Activated CD4-positive, CD25-positive, alpha-beta regulatory T cell treated with anti-CD3 and anti-CD28 coated beads, Interleukin-2, amount 50 U/mL, for 24 hours (primary cell): ENCODE measurements at regions not wholly inside any gene's neighbourhood (a gene's known extent, or its start where the extent isn't known, plus 50 kb on each side); places are given as distances from the start of the nearest gene placed in this dataset.
"Not testable (repeated sequence)": the region's sequence is repeated elsewhere in the genome, so short reads cannot be mapped to it uniquely, and the experiment has no call there.

ENCODE experiments used
- ATAC-seq, 2 donors: fragments of 150-1000 bp; cut with Tn5 transposase; one replicate each; pipeline ENCODE4 v1.10.0; 2021; ENCODE audit warnings: mild to moderate bottlenecking in 1 of 2, moderate library complexity in 1 of 2

DNA sequence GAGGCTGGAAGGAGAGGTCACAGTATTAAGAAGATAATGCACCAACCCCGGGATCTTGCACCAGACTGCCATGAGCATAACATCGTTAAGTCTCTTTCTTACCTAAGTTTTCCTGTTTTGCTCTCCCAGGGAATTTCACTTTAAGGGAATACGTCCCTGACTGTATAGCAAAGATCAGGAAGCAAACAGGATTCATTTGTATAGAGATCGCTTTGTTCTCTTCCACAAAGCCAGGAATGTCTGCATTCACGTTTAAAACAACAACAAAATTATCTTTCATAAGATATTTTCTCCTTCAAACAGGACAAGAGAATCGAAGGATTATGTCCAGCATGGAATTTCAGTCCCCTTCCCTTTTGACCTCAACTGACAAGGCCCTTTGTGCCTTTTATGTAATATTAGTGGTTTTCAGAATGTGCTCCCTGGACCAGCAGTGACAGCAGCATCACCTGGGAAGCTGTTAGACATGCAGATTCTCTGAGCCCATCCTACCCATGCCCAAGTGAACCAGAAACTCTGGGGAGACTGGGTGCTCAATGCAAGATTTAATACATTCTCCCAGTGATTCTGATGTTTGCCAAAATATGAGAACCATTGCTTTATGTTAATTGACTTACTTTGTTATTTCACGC, 286.3 kb downstream of the FGFR2 start:
- no peak for ATAC-seq

DNA sequence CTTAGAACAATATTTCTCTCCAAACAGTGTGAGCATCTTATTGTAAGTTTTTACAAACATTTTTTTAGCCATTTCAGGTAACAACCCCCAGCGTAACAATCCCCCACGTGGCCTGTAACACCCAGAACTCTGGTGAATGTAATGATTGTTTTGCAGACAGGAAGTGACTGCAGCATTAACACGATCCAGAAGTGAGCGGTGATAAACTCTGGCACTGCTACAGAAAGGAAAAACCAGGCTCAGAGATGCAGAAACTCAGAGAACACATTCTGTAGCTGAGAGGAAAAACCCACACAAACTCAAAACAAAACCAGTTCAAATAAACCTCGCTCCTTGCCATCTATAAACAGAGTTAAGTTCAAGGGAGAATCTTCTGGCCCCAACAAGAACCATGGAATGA, 285.7 kb downstream of the FGFR2 start:
- no peak for ATAC-seq

DNA sequence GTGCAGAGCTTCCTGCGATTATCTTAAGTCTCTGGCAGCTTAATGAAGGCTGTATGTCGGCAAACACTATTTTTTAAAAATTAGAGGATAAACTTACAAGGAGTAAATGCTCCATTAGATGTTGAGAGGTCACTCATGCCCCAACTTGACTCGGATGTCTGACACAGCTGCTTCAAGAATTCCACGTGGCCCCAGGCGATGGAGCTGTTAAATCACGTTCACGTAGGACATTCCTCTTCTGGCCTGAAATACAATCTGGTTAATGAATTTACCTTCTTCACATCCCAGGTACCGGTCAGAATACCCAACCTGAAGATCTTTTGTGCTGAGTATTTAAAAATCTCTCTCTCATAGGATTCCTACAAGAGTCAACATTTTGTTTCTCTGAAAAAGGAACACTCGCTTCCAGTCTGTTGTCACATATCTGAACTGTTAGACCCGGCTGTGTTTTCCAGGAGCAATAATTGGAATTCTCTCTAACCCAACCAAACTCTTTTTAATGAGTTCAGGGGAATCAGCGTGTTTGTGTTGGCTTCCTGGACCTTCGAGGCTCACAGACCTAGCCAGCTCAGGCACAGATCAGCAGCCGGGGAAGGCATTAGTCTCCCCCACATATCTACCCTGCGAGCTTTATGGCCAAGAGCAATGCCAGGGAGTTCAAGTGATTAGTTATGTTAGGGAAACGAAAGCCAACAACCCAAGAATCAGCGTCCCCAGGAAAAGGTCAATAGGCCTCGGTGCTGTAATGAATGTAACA, 284.9 kb downstream of the FGFR2 start:
- no peak for ATAC-seq

DNA sequence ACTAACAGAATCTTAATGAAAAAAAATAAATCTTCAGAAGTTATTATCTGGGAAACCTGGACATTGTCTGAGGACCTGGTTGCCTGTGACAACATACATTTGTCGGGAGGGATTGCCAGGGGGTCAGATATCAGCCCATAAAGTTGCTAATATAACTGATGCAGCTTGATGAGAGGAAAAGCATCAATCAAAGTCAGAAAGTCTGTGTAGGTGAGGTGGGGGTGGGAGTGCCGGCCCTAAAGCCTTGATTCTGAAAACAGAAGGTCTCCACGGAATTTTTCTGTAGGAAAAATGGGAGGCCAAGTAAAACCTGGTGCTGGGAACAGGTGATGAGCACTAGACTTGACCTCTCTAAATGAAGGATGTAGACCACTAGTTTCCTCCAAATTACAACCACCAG, 281.8 kb downstream of the FGFR2 start:
- no peak for ATAC-seq

DNA sequence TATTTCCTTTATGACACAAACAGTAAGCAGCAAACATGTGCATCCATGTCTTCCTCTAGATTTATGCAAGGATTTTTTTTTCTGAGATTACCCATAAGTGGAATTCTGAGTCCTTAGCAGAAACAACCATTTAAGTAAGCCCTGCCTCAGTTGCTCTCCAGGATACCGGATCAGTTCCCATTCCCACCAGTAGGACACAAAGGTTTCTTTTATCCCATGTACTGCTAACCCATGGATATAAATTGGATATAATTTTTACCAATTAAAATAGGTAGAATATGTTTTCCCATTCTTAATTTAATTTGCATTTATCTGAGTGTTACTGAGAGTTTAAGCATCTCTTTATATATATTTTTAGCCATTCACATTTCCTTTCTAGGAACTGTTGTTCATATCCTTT, 280.9 kb downstream of the FGFR2 start:
- ATAC-seq, result no peak

DNA sequence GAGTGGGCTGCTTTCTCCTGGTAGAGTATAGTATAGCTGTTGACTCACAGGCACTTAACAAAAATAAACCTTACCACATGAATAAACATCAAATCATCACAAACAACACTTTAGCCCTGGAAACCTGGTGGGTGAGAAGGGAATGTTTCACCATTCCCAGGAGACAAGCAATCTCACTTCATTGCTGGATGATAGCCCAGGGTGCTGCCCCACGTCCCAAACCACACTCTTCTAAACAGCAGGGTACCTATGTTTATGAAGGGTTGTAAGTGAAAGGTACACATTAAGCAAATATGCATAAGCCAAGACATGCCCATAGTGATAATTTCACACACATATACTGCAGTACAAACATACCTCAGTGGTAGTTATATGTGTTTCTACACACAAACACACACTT, 276.2 kb downstream of the FGFR2 start:
- no peak for ATAC-seq

DNA sequence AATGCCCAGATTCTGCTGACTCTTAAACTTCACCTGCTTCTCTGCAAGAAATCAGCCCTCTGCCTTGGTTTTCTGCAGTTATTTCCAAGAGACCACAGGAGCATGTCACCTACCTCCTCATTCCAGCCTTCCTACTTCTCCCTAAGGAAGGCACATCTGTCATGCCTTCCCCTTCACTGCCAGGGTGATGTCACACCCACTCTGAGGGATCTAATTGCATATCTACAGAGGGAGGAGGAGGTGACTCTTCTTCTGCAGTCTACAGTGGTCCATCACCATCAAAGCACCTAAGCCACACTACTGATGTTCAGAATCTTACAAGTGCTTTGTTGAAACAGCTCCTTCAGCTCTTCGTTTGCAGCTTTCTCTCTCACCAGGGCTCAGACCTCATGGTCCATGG, 275.5 kb downstream of the FGFR2 start:
- no peak for ATAC-seq

DNA sequence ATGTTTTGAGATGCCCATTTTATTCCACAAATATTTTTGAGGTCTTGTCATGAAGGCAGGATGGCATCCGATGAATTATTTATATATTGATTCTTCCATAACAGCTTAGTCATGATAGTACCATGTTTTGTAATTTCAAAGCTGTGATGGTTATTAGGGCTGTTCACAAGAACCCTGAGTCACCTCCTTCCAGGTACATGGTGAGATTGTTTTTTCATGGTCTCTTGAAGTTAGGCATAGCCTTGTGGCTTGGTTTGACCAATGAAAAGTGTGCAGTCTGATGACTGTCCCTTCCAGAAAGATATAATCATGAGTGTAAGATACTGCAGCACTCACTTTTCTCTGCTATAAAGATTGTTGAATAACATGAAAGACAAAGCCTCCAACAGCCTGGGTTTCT, 274.8 kb downstream of the FGFR2 start:
- ATAC-seq, result no peak

DNA sequence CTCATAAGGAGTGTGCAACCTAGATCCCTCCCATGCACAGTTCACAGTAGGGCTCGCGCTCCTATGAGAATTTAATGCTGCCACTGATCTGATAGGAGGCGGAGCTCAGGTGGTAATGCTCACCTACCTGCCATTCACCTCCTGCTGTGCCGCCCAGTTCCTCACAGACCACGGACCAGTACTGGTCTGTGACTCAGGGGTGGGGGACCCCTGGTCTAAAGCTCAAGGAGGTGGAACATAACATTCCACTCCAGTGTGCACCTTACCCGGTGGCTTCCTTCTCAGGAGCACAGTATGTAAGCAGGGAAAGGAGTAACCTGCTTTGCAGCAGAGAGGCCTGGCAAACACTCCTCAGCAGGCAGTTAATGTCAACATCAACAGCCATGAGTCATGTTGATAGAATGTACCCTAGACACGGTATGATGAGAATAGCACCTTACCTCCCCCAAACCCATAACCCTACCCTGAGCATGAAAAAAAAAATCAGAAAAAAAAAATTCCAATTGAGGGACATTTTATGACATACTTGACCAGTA, 273.5 kb downstream of the FGFR2 start:
- ATAC-seq, result no peak

DNA sequence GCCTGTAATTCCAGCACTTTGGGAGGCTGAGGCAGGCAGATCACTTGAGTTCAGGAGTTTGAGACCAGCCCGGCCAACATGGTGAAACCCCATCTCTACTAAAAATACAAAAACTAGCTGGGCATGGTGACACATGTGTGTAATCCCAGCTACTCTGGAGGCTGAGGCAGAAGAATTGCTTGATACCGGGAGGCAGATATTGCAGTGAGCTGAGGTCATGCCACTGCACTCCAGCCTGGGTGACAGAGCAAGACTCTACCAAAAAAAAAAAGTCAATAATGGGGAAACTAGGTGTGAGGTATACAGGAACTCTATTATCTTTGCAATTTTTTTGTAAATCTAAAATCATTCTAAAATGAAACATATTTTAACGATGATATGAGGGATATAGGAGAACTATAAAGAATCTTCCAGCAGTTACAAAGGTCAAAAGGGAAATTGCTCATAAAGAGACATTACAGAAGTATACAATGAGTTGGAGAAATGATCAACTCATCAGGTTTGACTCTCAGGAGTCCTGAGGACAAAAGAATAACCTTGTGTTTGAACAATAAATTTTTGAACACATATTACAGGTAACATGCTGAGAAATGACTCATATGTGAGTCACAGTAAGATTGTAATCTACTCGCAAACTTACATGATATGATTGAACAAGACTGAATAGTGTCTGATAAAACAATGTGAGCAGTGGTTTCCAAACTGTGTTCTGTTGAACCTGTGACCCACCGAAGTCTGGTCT, 272.6 kb downstream of the FGFR2 start:
- peak in 1 of 2 donors; percentile 20 for ATAC-seq

DNA sequence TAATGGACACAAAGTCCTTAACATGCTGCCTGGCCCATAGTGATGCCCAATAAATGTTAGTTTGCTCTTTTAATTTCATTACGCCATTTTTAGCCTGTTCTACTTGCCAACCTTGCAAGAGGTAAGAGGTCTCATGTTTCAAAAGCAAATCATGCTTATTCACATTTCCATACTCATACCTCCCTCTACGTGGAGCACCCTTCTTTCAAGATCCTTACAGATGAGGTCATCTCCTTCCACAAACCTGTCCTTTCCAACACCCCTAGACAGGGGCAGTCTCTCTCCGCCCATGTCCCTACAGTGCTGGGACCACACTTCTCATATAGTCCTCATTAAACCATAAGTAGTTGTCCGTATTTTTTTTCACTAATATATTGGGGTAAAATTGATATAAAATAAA, 271.3 kb downstream of the FGFR2 start:
- ATAC-seq, result no peak

DNA sequence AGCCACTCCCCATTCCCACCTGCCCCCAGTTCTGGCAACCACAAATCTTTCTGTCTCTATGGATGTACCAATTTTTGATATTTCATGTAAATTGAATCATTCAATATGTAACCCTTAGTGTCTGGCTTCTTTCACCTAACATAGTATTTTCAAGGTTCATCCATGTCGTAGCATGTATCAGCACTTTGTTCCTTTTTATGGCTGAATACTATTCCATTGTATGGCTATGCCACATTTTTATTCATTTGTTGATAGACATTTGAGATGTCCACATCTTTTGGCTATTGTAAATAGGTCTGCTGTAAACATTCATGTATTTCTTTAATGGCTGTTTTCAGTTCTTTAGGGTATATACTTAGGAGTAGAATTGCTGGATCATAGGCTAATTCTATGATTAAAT, 270.5 kb downstream of the FGFR2 start:
- ATAC-seq, result no peak

DNA sequence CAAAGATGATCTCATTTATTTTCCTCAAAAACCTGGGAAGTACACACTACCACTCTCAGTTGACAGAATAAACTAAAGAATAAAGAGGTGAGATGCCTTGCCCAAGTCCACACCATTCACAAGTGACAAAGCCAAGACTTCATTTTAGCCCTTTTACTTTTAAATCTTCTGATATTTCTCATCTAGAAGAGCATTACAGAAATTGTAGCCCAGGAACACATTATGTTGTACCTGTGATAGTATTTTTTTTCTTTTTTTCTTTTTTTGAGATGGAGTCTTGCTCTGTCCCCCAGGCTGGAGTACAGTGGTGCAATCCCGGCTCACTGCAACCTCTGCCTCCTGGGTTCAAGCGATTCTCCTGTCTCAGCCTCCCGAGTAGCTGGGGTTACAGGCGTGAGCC, 268.6 kb downstream of the FGFR2 start:
- not testable (repeated sequence) for ATAC-seq

DNA sequence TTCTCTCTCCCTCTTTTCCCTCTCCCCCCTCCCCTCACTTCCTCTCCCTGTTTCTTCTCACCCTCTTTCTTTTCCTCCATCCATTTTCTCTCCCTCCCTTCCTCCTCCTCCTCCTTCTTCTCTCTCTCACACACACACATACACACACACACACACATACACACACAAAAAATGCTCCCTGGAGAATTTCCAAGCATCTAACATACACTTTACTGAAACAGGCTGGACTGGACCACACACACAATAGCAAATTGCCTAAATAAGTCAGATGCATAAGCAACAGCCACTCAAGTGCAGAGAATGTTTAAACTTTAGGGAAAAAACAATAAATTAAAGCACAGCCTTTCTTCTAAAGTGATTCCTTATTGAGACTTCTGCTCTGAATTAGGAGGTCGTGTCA, 267.7 kb downstream of the FGFR2 start:
- ATAC-seq, result no peak

DNA sequence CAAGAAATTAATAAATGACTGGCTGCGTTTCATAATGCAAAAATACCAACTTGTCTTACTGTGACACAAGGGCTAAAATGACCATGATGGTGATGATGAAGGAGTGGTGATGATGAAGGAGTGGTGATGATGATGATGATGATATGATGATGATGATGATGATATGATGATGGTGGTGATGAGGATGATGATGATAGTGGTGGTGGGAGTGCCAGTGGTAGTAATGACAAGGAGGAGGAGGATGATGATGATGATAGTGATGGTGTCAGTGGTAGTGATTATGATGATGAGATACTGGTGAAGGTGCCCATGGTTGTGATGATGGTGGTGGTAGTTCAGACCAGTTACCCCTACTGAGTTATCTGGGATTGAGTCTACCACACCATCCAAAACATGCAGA, 265.9 kb downstream of the FGFR2 start:
- ATAC-seq, result no peak

DNA sequence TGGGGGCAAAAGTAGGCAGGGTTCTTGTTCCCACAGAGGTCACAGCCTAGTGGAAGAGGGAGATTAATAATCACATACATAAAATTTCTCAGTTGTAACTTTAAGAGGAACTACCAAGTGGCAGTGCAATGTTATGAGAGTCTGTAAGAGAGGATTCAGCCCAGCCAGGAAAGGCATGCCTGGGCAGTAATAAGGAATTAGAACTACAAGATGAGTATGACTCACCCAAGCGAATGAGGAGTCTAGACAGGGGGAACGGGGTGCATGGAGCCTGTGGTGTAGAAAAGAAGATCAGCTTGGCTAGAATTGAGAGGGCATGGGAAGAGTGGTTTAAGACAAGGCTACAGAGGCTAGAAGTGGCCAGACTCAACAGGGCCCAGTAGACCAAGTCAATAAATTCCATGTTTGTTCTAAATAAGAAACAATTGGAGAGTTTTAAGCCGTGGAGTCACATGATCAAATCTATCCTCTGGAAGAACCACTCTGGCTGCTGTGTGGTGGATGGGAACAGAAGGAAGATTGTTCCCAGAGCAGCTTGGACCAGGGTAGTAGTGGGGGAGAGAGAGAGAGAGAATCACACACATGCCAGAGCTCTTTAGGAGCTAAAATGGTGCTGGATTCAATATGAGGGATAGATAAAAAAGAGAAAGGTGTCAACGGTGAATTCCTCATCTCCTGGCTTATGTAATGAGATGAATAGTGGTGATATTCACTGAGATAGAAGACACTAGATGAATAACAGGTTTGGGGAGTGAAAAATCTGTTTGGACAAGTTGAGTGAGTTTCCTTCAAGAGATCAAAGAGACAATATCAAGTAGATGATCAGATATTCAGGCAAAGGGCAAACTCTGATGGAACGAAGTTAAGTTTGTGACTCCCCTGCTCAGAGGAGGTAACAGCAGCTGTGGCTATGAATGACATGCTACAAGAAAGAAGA, 265.1 kb downstream of the FGFR2 start:
- no peak for ATAC-seq

DNA sequence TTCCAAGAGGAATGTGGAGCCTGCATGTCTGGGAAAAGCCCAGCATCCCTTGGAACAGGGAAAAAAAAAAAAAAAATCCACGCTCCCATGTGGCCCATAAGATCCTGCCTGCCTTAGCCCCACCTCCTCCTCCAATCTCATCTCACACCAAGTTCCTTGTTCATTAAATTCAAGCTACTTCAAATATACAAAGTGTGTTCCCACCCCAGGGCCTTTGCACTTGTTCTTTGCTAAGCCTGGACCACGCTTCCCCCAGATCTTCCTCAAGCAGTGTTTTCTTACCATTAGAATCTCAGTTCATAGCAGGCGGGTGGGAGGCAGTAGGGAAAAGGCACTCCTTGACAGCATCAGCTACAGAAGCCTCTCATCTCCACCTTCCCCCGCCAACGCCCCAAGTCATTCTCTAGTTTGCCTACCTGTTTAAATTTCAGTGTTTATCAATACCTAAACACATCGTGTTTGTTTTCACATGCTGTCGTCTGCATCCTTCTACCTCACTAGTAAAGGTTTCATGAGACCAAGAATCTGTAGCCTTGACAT, 262.8 kb downstream of the FGFR2 start:
- ATAC-seq, result no peak

DNA sequence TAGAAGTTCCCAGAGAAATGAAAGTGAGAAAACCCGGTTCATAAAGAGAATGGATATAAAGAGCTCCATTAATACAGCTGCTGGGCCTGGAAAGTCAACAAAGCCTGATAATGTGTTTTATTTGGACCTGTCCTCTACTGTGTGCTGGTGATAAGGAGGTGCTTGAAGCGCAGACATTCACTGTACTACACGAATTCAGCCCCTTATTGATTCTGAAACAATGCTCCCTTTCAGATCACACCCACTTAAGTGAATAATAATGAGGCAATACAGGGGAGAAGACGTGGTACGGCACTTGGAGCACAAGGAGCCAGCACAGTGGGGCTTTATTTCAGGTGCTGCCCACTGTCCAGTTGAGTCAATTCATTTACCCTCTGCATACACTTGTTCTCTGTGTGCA, 260.8 kb downstream of the FGFR2 start:
- ATAC-seq, result no peak

DNA sequence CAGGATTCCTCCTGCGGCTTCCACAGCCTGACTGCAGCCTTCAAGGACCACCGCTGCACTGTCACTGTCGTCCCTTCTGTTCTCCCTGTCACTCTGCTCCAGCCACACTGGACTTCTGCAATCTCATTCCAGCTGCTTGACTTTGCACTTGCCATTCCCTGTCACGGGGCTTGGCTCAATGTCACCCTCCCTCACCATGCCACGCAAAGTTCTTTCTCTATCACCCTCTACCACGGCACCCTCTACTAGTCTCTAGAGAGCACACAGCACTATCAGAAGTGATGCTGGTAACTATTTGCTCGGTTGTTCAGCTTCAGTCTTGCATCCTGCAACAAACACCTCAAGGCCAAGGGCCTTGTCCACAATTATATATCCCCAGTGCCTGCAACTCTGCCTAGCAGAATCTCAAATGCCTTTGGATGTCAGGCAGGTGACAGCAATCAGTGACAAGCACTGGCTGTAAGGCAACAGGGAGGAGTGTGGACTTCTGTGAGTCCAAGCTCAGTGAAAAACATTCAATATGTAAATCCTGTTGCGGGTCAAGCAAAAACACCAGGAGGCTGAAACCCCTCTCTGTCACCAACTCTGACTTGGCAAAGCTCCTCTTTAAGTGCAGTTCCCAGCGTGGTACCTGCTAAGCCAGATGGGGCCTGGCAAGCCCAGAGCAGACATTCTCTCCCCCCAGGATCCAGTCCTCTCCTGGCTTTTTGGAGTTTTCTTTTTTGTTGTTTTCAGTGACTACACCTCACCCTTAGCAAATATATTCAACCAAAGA, 259.9 kb downstream of the FGFR2 start:
- ATAC-seq, result no peak

DNA sequence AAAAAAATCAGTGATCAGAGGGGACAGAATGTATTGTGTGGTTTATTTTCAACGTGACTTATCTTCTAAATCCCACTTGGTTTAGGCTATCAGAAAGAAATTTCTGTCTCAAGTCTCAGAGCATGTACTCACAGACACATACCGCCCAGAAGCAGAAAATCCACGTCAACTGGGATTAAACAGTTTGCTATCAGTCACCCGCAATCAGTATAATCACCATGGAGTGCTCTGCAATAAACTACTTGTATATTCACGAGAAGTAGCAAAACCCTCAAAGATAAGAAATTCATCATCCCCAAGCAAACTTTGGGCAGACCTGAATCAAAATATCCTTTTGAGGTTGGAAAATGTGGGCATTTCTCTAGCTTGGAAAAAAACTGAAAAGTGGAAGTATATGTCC, 259.1 kb downstream of the FGFR2 start:
- ATAC-seq, result no peak

DNA sequence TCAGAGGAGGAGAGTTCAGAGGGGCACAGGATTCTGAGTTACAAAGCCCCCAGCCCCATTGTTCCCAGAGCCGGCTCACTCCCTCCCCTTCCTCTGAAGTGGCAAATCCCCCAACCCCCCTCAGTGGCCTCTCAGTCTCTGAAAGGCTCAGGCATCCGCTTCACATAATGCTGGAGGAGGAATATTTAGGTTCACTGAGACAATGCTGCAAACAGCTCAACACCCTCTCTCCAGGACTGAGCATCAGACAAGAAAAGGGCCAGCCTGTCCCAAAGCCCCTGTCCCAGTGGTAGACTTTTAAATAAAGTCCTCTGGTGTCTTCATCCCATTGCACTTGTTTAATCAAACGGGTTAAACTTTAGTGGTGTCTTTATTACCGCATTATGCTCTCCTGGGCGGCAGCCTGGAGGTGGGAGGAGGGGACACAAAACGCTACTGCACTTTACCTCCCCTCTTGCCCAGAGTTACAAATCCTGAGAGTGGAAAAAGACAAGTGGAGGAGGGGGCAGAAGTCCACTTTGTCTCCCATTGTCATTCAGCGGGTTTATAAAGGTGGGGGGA, 257.9 kb downstream of the FGFR2 start:
- no peak for ATAC-seq
